ENCODE measurements at regions not wholly inside any gene's neighbourhood (a gene's known extent, or its start where the extent isn't known, plus 50 kb on each side); places are given as distances from the start of the nearest gene placed in this dataset.

- Mint-ChIP-seq H3K27ac (no peak overlapping the region), H3K36me3 (peaks cover 6% of the 10 kb centered on the region), H3K4me3 (no peak overlapping the region), H3K27me3 (no peaks in the 10 kb centered on the region), H3K4me1 (no peaks in the 10 kb centered on the region), H3K9me3 (no peaks in the 10 kb centered on the region)
- ATAC-seq = no peak
Measured at GRCh38 chr15:79373113-79373512, 59.0 kb upstream of the MINAR1 start.

GRCh38 chr15:79373728-79374127 lies 58.4 kb upstream of the MINAR1 start:
- no peaks in the 10 kb centered on the region for H3K27me3 Mint-ChIP-seq
- no peaks in the 10 kb centered on the region for H3K4me1 Mint-ChIP-seq
- H3K9me3 Mint-ChIP-seq = no peaks in the 10 kb centered on the region
- H3K4me3 Mint-ChIP-seq = no peak overlapping the region
- H3K27ac Mint-ChIP-seq = no peak overlapping the region
- H3K36me3 Mint-ChIP-seq = peaks cover 6% of the 10 kb centered on the region
- ATAC-seq = no peak

GRCh38 chr15:79376383-79376782 lies 55.8 kb upstream of the MINAR1 start:
- no peak for ATAC-seq
- Mint-ChIP-seq H3K27ac (no peak overlapping the region), H3K4me1 (no peaks in the 10 kb centered on the region), H3K9me3 (no peaks in the 10 kb centered on the region), H3K27me3 (no peaks in the 10 kb centered on the region), H3K36me3 (peaks cover 6% of the 10 kb centered on the region), H3K4me3 (no peak overlapping the region)

GRCh38 chr15:79378394-79379109 lies 53.6 kb upstream of the MINAR1 start:
- H3K36me3 Mint-ChIP-seq = peaks cover 12% of the 10 kb centered on the region
- H3K4me3 Mint-ChIP-seq = no peak overlapping the region
- no peak for ATAC-seq
- no peak overlapping the region for H3K27ac Mint-ChIP-seq
- H3K27me3 Mint-ChIP-seq = no peaks in the 10 kb centered on the region
- H3K4me1 Mint-ChIP-seq = no peaks in the 10 kb centered on the region
- no peaks in the 10 kb centered on the region for H3K9me3 Mint-ChIP-seq

- Mint-ChIP-seq H3K9me3 (no peaks in the 10 kb centered on the region), H3K27me3 (no peaks in the 10 kb centered on the region), H3K27ac (no peak overlapping the region), H3K36me3 (peaks cover 12% of the 10 kb centered on the region), H3K4me3 (no peak overlapping the region), H3K4me1 (no peaks in the 10 kb centered on the region)
- peak; percentile 84 for ATAC-seq
Measured at GRCh38 chr15:79380755-79381497, 51.2 kb upstream of the MINAR1 start.

- Mint-ChIP-seq H3K27ac (no peak overlapping the region), H3K4me1 (no peaks in the 10 kb centered on the region), H3K27me3 (no peaks in the 10 kb centered on the region), H3K4me3 (no peak overlapping the region), H3K36me3 (peaks cover 12% of the 10 kb centered on the region), H3K9me3 (no peaks in the 10 kb centered on the region)
- no peak for ATAC-seq
Measured at GRCh38 chr15:79381593-79381992, 50.5 kb upstream of the MINAR1 start.

Data from stimulated activated memory B cell treated with anti-CD40 and anti-IgM and Interleukin-4, amounts not matched to agents 10 μg/mL and 1 μg/mL and 100 μg/mL, for 72 hours (primary cell).